IMR-90 (cell line): ENCODE measurements at regions not wholly inside any gene's neighbourhood (a gene's known extent, or its start where the extent isn't known, plus 50 kb on each side); places are given as distances from the start of the nearest gene placed in this dataset.

Experiments used
- ATAC-seq: fragments of 200-7000 bp; cut with Tn5 transposase; 2 replicates; pipeline ENCODE4 v1.9.1; 2020; ENCODE audit warnings: low read depth, mild to moderate bottlenecking, moderate library complexity
- BruUV-seq: library from RNA; stranded (reverse); fragments of 400-500 nt; replicated peaks from 2 replicates; lab custom pipeline; 2021; lab: Mats Ljungman, UMichigan
- CTCF ChIA-PET: fragments of 300-600 bp; formaldehyde crosslinking; extraction: SDS; loops from one replicate; lab custom pipeline; 2021; ENCODE audit warnings: antibody characterized with exemption; lab: Yijun Ruan, JAX
- POLR2A ChIA-PET: fragments of 300-600 bp; sonication (Branson Sonifier 250); formaldehyde crosslinking; loops from one replicate; lab custom pipeline; 2022; ENCODE audit warnings: antibody characterized with exemption; ENCODE audit not compliant: unreplicated experiment; lab: Charles Lee
- DNase-seq: peaks from one replicate; pipeline ENCODE4 v3.0.0; 2013
- H2AFZ ChIP-seq: replicated peaks from 2 replicates; pipeline ENCODE3; 2013; ENCODE audit warnings: low read length, mild to moderate bottlenecking; ENCODE audit not compliant: poor library complexity
- H2AK5ac ChIP-seq: 2 replicates; pipeline ENCODE4 v1.6.1; 2013; ENCODE audit warnings: low read depth, low read length, inconsistent platforms
- H2AK9ac ChIP-seq: replicated peaks from 2 replicates; pipeline ENCODE3; 2013; ENCODE audit warnings: mild to moderate bottlenecking, low read depth, low read length, moderate library complexity; ENCODE audit not compliant: poor library complexity
- H2BK120ac ChIP-seq: 2 replicates; pipeline ENCODE4 v1.6.1; 2013; ENCODE audit warnings: low read depth, low read length, inconsistent platforms
- H2BK15ac ChIP-seq: 3 replicates; pipeline ENCODE4 v1.6.1; 2013; ENCODE audit warnings: low read depth, low read length, inconsistent platforms
- H2BK20ac ChIP-seq: 2 replicates; pipeline ENCODE4 v1.6.1; 2013; ENCODE audit warnings: low read depth, mild to moderate bottlenecking, inconsistent platforms, low read length, moderate library complexity
- H2BK5ac ChIP-seq: 2 replicates; pipeline ENCODE4 v1.6.1; 2013; ENCODE audit warnings: mild to moderate bottlenecking, low read depth, low read length, inconsistent platforms; ENCODE audit not compliant: poor library complexity, severe bottlenecking
- H3K14ac ChIP-seq: replicated peaks from 2 replicates; pipeline ENCODE4 v1.6.1; 2013; ENCODE audit warnings: low read depth, low read length, inconsistent platforms
- H3K18ac ChIP-seq: 2 replicates; pipeline ENCODE4 v1.6.1; 2013; ENCODE audit warnings: low read depth, low read length, control low read depth
- H3K23ac ChIP-seq: 2 replicates; pipeline ENCODE4 v1.6.1; 2013; ENCODE audit warnings: low read depth, low read length, inconsistent platforms
- H3K27ac ChIP-seq: 2 replicates; pipeline ENCODE4 v1.5.1; 2013; ENCODE audit warnings: mild to moderate bottlenecking, control low read depth, low read length; ENCODE audit not compliant: insufficient read depth
- H3K27me3 ChIP-seq: 2 replicates; pipeline ENCODE4 v1.6.1; 2013; ENCODE audit warnings: low read length; ENCODE audit not compliant: control insufficient read depth, insufficient read depth
- H3K36me3 ChIP-seq: 2 replicates; pipeline ENCODE4 v1.6.1; 2013; ENCODE audit warnings: low read length, mixed read lengths; ENCODE audit not compliant: control insufficient read depth, insufficient read depth
- H3K4ac ChIP-seq: 2 replicates; pipeline ENCODE4 v1.6.1; 2013; ENCODE audit warnings: low read depth, low read length, inconsistent platforms
- H3K4me1 ChIP-seq: 2 replicates; pipeline ENCODE4 v1.6.1; 2013; ENCODE audit warnings: low read length, mixed read lengths; ENCODE audit not compliant: control insufficient read depth, insufficient read depth
- H3K4me2 ChIP-seq: 2 replicates; pipeline ENCODE4 v1.6.1; 2013; ENCODE audit warnings: low read depth, mild to moderate bottlenecking, control low read depth, low read length, moderate library complexity
- H3K4me3 ChIP-seq: 2 replicates; pipeline ENCODE4 v1.5.1; 2013; ENCODE audit warnings: low read depth, mild to moderate bottlenecking, control low read depth, low read length, moderate library complexity; ENCODE audit not compliant: insufficient read depth
- H3K56ac ChIP-seq: 2 replicates; pipeline ENCODE4 v1.6.1; 2013; ENCODE audit warnings: low read length, inconsistent platforms; ENCODE audit not compliant: insufficient read depth; ENCODE audit errors: extremely low read depth
- H3K79me1 ChIP-seq, 2 experiments: 2 replicates each; pipeline ENCODE4 v1.6.1; 2013; ENCODE audit warnings: low read length in 2 of 2, inconsistent platforms in 1 of 2, low read depth in 1 of 2
- H3K9ac ChIP-seq: 2 replicates; pipeline ENCODE4 v1.6.1; 2013; ENCODE audit warnings: low read depth, low read length, control low read depth
- H3K9me1 ChIP-seq: 2 replicates; pipeline ENCODE4 v1.6.1; 2013; ENCODE audit warnings: low read length, inconsistent platforms; ENCODE audit not compliant: insufficient read depth
- H3K9me3 ChIP-seq: 2 replicates; pipeline ENCODE4 v1.6.1; 2013; ENCODE audit warnings: low read length; ENCODE audit not compliant: control insufficient read depth, insufficient read depth
- H4K20me1 ChIP-seq: 2 replicates; pipeline ENCODE4 v1.6.1; 2013; ENCODE audit warnings: low read length, inconsistent platforms; ENCODE audit not compliant: insufficient read depth
- H4K5ac ChIP-seq: 2 replicates; pipeline ENCODE4 v1.6.1; 2013; ENCODE audit warnings: mild to moderate bottlenecking, low read depth, low read length, control low read depth
- H4K8ac ChIP-seq, 2 experiments: 2 replicates each; pipeline ENCODE4 v1.6.1; 2013; ENCODE audit warnings: low read depth in 2 of 2, low read length in 2 of 2, control low read depth in 1 of 2, inconsistent platforms in 1 of 2
- H4K91ac ChIP-seq: 2 replicates; pipeline ENCODE4 v1.6.1; 2013; ENCODE audit warnings: low read depth, low read length, inconsistent platforms; ENCODE audit not compliant: insufficient read depth
- FOS ChIP-seq: fragments of 150-350 bp; IDR thresholded peaks from 2 replicates; pipeline ENCODE4 v1.6.1; 2016; ENCODE audit warnings: low read depth, low read length
- NFE2L2 ChIP-seq: fragments of 150-350 bp; IDR thresholded peaks from 2 replicates; pipeline ENCODE4 v1.6.1; 2016; ENCODE audit warnings: low read depth, mild to moderate bottlenecking, low read length
- RAD21 ChIP-seq: IDR thresholded peaks from 2 replicates; pipeline ENCODE4 v1.6.1; 2012; ENCODE audit warnings: low read length, improper control_type of control experiment
- USF2 ChIP-seq: fragments of 150-350 bp; IDR thresholded peaks from 2 replicates; pipeline ENCODE4 v1.6.1; 2017; ENCODE audit warnings: mild to moderate bottlenecking, antibody characterized with exemption, low read length, low read depth
- WGBS, 2 experiments: methylation state at CpG; one replicate each; pipeline versions ENCODE4 v1.1.5 to v1.1.7; 2013; ENCODE audit warnings: missing lambda C conversion rate in 2 of 2; ENCODE audit not compliant: insufficient read length in 1 of 2; ENCODE audit errors: extremely low coverage in 2 of 2; 5-methylcytosine and 5-hydroxymethylcytosine counted together
- dilution Hi-C: fragments of 300-500 bp; cut with HindIII; formaldehyde crosslinking; loops from one replicate; pipeline ENCODE4 v1.14.3; 2018; ENCODE audit warnings: low sequenced_read_pairs; ENCODE audit not compliant: unreplicated experiment
- in situ Hi-C: fragments of 300-500 bp; cut with MboI; formaldehyde crosslinking; loops from 3 replicates; pipeline ENCODE4 v1.14.3; 2019; ENCODE audit warnings: low sequenced_read_pairs, inconsistent platforms, mixed read lengths
- intact Hi-C: fragments of 100-400 bp; cut with micrococcal nuclease; formaldehyde crosslinking; loops from 2 replicates; pipeline ENCODE4 v1.10.0; 2022

- Histone ChIP-seq H3K14ac (no peak overlapping the region), H3K36me3 (no peaks in the 10 kb centered on the region), H3K27me3 (no peaks in the 10 kb centered on the region; the same call in 1 of the 2 replicates), H3K56ac (no peak overlapping the region), H2BK20ac (no peak overlapping the region), H4K8ac (no peak overlapping the region), H4K91ac (no peak overlapping the region), H3K4me1 (no peaks in the 10 kb centered on the region), H3K27ac (no peak overlapping the region), H2BK15ac (no peak overlapping the region), H3K79me1 (no peaks in the 10 kb centered on the region), H2AK9ac (no peak overlapping the region), H3K9ac (no peak overlapping the region), H2AFZ (no peak overlapping the region), H3K4ac (no peak overlapping the region), H2BK120ac (no peak overlapping the region), H4K5ac (no peak overlapping the region), H3K18ac (no peak overlapping the region), H3K9me3 (no peaks in the 10 kb centered on the region), H3K23ac (no peak overlapping the region), H2BK5ac (no peak overlapping the region), H4K20me1 (no peaks in the 10 kb centered on the region), H3K4me3 (no peak overlapping the region), H2AK5ac (no peak overlapping the region), H3K9me1 (no peaks in the 10 kb centered on the region), H3K4me2 (no peak overlapping the region)
- POLR2A ChIA-PET = no interaction called here
- dilution Hi-C loops = no loop called here
- ATAC-seq (no peak), DNase-seq (no peak)
- BruUV-seq = no TSS peak
- WGBS, 2 experiments = no CpG with 5 or more reads among the region's 8 CpGs
- TF ChIP-seq RAD21 (no peak), NFE2L2 (no peak), USF2 (no peak), FOS (no peak)
- intact Hi-C loops = no loop called here
- in situ Hi-C loops = no loop called here
- CTCF ChIA-PET = interaction anchor here (0.5 kb wide), 1 partner anchor 205 kb away, joined by 3 read pairs; no protein-coding TSS in a partner anchor
These were observed 167.4 kb downstream of the TEX36 start for GRCh38 chr10:125515571-125515970.
